Upper lobe of left lung (tissue), 4 donors: ENCODE measurements at regions not wholly inside any gene's neighbourhood (a gene's known extent, or its start where the extent isn't known, plus 50 kb on each side); places are given as distances from the start of the nearest gene placed in this dataset.

Source experiments
- CTCF ChIP-seq, 6 experiments: fragments of 450-650 bp in 4 of 6; fragments of 200-600 bp in 2 of 6; sonication (generic) in 2 of 6; IDR thresholded peaks; one replicate each; pipeline ENCODE4 v1.5.1; 2016 to 2019; ENCODE audit warnings: antibody characterized with exemption in 6 of 6
- EP300 ChIP-seq, 4 donors: sonication (generic); formaldehyde crosslinking; IDR thresholded peaks; one replicate each; pipeline ENCODE4 v1.5.1; 2017; ENCODE audit warnings: antibody characterized with exemption in 4 of 4, control low read depth in 2 of 4
- POLR2A ChIP-seq, 4 donors: fragments of 450-650 bp; IDR thresholded peaks; one replicate each; pipeline ENCODE4 v1.5.1; 2016 to 2017; ENCODE audit warnings: antibody characterized with exemption in 4 of 4, mild to moderate bottlenecking in 2 of 4
- POLR2AphosphoS5 ChIP-seq, 2 donors: sonication (generic); formaldehyde crosslinking; IDR thresholded peaks; one replicate each; pipeline ENCODE4 v1.5.1; 2017; ENCODE audit warnings: antibody characterized with exemption in 2 of 2

GRCh38 chr3:104437891-104438290 lies 928.8 kb upstream of the ALCAM start:
- TF ChIP-seq CTCF (IDR thresholded peaks at IDR 0.05) (no peak), POLR2A (IDR thresholded peaks at IDR 0.05) (no peak), POLR2AphosphoS5 (IDR thresholded peaks at IDR 0.05) (no peak), EP300 (IDR thresholded peaks at IDR 0.05) (no peak)
